Left ventricle myocardium inferior (tissue), 1 donor: ENCODE measurements at regions not wholly inside any gene's neighbourhood (a gene's known extent, or its start where the extent isn't known, plus 50 kb on each side); places are given as distances from the start of the nearest gene placed in this dataset.

Experiments used
- DNase-seq: peaks from one replicate; pipeline ENCODE4 v3.0.0-alpha.2; 2020
- H3K27ac ChIP-seq: fragments of 200-600 bp; replicated peaks from 2 replicates; pipeline ENCODE4 v1.8.0; 2021
- H3K27me3 ChIP-seq: fragments of 200-600 bp; 2 replicates; pipeline ENCODE4 v1.8.0; 2021; ENCODE audit warnings: low read depth
- H3K36me3 ChIP-seq: fragments of 200-600 bp; 2 replicates; pipeline ENCODE4 v1.8.0; 2021
- H3K4me1 ChIP-seq: fragments of 200-600 bp; 2 replicates; pipeline ENCODE4 v1.8.0; 2021
- H3K4me3 ChIP-seq: fragments of 200-600 bp; 2 replicates; pipeline ENCODE4 v1.8.0; 2021; ENCODE audit warnings: mild to moderate bottlenecking, moderate library complexity
- H3K9me3 ChIP-seq: fragments of 200-600 bp; replicated peaks from 2 replicates; pipeline ENCODE4 v1.8.0; 2021
- CTCF ChIP-seq: fragments of 200-600 bp; IDR thresholded peaks from 2 replicates; pipeline ENCODE4 v1.8.0; 2021; ENCODE audit warnings: antibody characterized with exemption, mild to moderate bottlenecking, borderline replicate concordance
- intact Hi-C: fragments of 100-400 bp; cut with micrococcal nuclease; formaldehyde crosslinking; loops from one replicate; pipeline ENCODE4 v1.11.0; 2022
- donor health status: DM: no; HTN: yes; CAD: no; lungs with severe emphysema.

GRCh38 chr11:79857377-79858214 is 416.8 kb upstream of the TENM4 start:
- intact Hi-C loops: no loop called here
- TF ChIP-seq CTCF: no peak
- Histone ChIP-seq H3K27me3 (peaks cover 4% of the 10 kb centered on the region), H3K4me3 (no peak overlapping the region), H3K27ac (no peak overlapping the region), H3K36me3 (no peaks in the 10 kb centered on the region), H3K9me3 (no peaks in the 10 kb centered on the region), H3K4me1 (no peaks in the 10 kb centered on the region)
- no peak for DNase-seq

- Histone ChIP-seq H3K27ac (no peak overlapping the region), H3K4me3 (no peak overlapping the region), H3K27me3 (no peaks in the 10 kb centered on the region), H3K9me3 (no peaks in the 10 kb centered on the region), H3K36me3 (no peaks in the 10 kb centered on the region), H3K4me1 (peaks cover 6% of the 10 kb centered on the region)
- intact Hi-C loops: no loop called here
- no peak for TF ChIP-seq CTCF
- DNase-seq: no peak
These were observed 411.3 kb upstream of the TENM4 start for GRCh38 chr11:79852176-79852575.

GRCh38 chr11:79845002-79845709 is 404.3 kb upstream of the TENM4 start:
- intact Hi-C loops: no loop called here
- no peak for TF ChIP-seq CTCF
- peak overlapping the region; percentile 40 for H3K27ac ChIP-seq

GRCh38 chr11:79834015-79834414 is 393.2 kb upstream of the TENM4 start:
- Histone ChIP-seq H3K27me3 (no peaks in the 10 kb centered on the region), H3K36me3 (no peaks in the 10 kb centered on the region), H3K9me3 (no peaks in the 10 kb centered on the region), H3K4me3 (no peak overlapping the region), H3K4me1 (no peaks in the 10 kb centered on the region), H3K27ac (no peak overlapping the region)
- no peak for TF ChIP-seq CTCF
- DNase-seq: no peak
- intact Hi-C loops: no loop called here

More at GRCh38 chr11:79845002-79845709, 404.3 kb upstream of the TENM4 start:
- H3K4me1 ChIP-seq: peaks cover 15% of the 10 kb centered on the region
- H3K36me3 ChIP-seq: no peaks in the 10 kb centered on the region
- no peaks in the 10 kb centered on the region for H3K27me3 ChIP-seq
- H3K4me3 ChIP-seq: no peak overlapping the region
- DNase-seq: no peak
- H3K9me3 ChIP-seq: no peaks in the 10 kb centered on the region

- intact Hi-C loops: no loop called here
- no peaks in the 10 kb centered on the region for H3K36me3 ChIP-seq
- no peak for TF ChIP-seq CTCF
- H3K9me3 ChIP-seq: no peaks in the 10 kb centered on the region
- no peak overlapping the region for H3K4me3 ChIP-seq
- no peaks in the 10 kb centered on the region for H3K4me1 ChIP-seq
- no peak overlapping the region for H3K27ac ChIP-seq
- DNase-seq: no peak
- H3K27me3 ChIP-seq: no peaks in the 10 kb centered on the region
These were observed 389.6 kb upstream of the TENM4 start for GRCh38 chr11:79830446-79830845.
